Fibroblast of lung (primary cell): ENCODE measurements at regions not wholly inside any gene's neighbourhood (a gene's known extent, or its start where the extent isn't known, plus 50 kb on each side); places are given as distances from the start of the nearest gene placed in this dataset.
A peak's percentile ranks its signal among the peaks of the same experiment; 100 is the strongest.
"Not testable (repeated sequence)": the region's sequence is repeated elsewhere in the genome, so short reads cannot be mapped to it uniquely, and the experiment has no call there.

ENCODE experiments used
- DNase-seq, 2 donors: peaks; one replicate each; pipeline versions ENCODE4 v3.0.0 to v3.0.0-alpha.2; 2010; ENCODE audit warnings: low read depth in 2 of 2
- H2AFZ ChIP-seq: 2 replicates; pipeline ENCODE4 v1.5.1; 2012; ENCODE audit warnings: low read length, control low read depth, inconsistent platforms
- H3K27ac ChIP-seq: 2 replicates; pipeline ENCODE4 v1.5.1; 2011; ENCODE audit warnings: low read length, control low read depth; ENCODE audit not compliant: insufficient read depth
- H3K27me3 ChIP-seq: 2 replicates; pipeline ENCODE4 v1.5.1; 2011; ENCODE audit warnings: mild to moderate bottlenecking, low read length; ENCODE audit not compliant: control insufficient read depth, insufficient read depth
- H3K36me3 ChIP-seq: 2 replicates; pipeline ENCODE4 v1.5.1; 2011; ENCODE audit warnings: low read length; ENCODE audit not compliant: control insufficient read depth, insufficient read depth
- H3K4me1 ChIP-seq: 2 replicates; pipeline ENCODE4 v1.5.1; 2011; ENCODE audit warnings: low read length; ENCODE audit not compliant: control insufficient read depth, insufficient read depth; ENCODE audit errors: extremely low read depth
- H3K4me2 ChIP-seq: 2 replicates; pipeline ENCODE4 v1.5.1; 2011; ENCODE audit warnings: low read length, control low read depth; ENCODE audit not compliant: insufficient read depth; ENCODE audit errors: extremely low read depth
- H3K4me3 ChIP-seq, 4 experiments: fragments of 200-600 bp in 1 of 4; sonication (generic) in 1 of 4; replicated peaks in 1 of 4; 2 replicates each; pipeline ENCODE4 v1.5.1; 2011 to 2016; ENCODE audit warnings: low read length in 4 of 4, low read depth in 3 of 4, mild to moderate bottlenecking in 3 of 4, control low read depth in 2 of 4, inconsistent platforms in 1 of 4, mixed read lengths in 1 of 4; ENCODE audit not compliant: insufficient read depth in 1 of 4; ENCODE audit errors: control extremely low read depth in 1 of 4
- H3K79me2 ChIP-seq: 2 replicates; pipeline ENCODE4 v1.5.1; 2012; ENCODE audit warnings: mild to moderate bottlenecking, low read length, inconsistent platforms; ENCODE audit not compliant: control insufficient read depth, insufficient read depth
- H3K9ac ChIP-seq: 2 replicates; pipeline ENCODE4 v1.5.1; 2011; ENCODE audit warnings: mild to moderate bottlenecking, low read length, control low read depth; ENCODE audit not compliant: insufficient read depth
- H3K9me3 ChIP-seq: 2 replicates; pipeline ENCODE4 v1.5.1; 2012; ENCODE audit warnings: low read depth, low read length; ENCODE audit not compliant: control insufficient read depth, insufficient read depth
- H4K20me1 ChIP-seq: 2 replicates; pipeline ENCODE4 v1.5.1; 2011; ENCODE audit warnings: low read length; ENCODE audit not compliant: control insufficient read depth, insufficient read depth; ENCODE audit errors: extremely low read depth
- EZH2 ChIP-seq: IDR thresholded peaks from 2 replicates; pipeline ENCODE4 v1.5.1; 2012; ENCODE audit warnings: low read length, control low read depth, mild to moderate bottlenecking; ENCODE audit errors: missing control alignments
- TF ChIP-seq, protein P1 (sequence below), 2 donors: IDR thresholded peaks in 1 of 2; conservative IDR thresholded peaks in 1 of 2; 1 replicate in 1 of 2; 2 replicates in 1 of 2; pipeline ENCODE4 v1.5.1; 2011 to 2012; ENCODE audit warnings: low read length in 2 of 2, control low read depth in 1 of 2, inconsistent platforms in 1 of 2, low read depth in 1 of 2, mild to moderate bottlenecking in 1 of 2

DNA sequence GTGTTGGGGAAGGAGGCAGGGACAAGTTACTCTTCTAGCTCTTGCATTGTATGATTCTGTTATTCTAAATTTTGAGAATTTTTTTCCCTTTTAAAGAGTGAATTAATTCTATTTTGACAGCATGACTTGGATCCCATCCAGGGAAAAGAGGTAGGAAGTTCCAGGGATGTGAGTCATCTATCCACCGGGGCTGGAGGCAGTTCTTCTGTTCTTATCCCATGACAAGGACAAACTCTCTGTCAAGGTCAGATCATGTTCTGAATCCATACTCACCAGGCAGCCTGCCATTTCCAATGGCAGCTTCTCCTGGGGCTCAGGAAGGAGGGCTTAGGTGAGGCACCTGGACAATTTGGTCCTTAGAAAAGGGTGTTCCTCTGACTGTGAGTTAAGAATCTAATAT lies 132.0 kb upstream of the MED14 start:
- H3K9ac ChIP-seq = no peak overlapping the region
- no peak overlapping the region for H3K4me3 ChIP-seq
- no peaks in the 10 kb centered on the region for H3K9me3 ChIP-seq
- H3K4me1 ChIP-seq = no peaks in the 10 kb centered on the region
- H3K27me3 ChIP-seq = no peaks in the 10 kb centered on the region
- H3K36me3 ChIP-seq = no peaks in the 10 kb centered on the region
- no peak overlapping the region for H2AFZ ChIP-seq
- peak; percentile 10 to 80 for DNase-seq
- H4K20me1 ChIP-seq = no peaks in the 10 kb centered on the region
- no peaks in the 10 kb centered on the region for H3K79me2 ChIP-seq
- no peak overlapping the region for H3K4me2 ChIP-seq
- no peak for TF ChIP-seq EZH2
- TF ChIP-seq, protein P1, sequence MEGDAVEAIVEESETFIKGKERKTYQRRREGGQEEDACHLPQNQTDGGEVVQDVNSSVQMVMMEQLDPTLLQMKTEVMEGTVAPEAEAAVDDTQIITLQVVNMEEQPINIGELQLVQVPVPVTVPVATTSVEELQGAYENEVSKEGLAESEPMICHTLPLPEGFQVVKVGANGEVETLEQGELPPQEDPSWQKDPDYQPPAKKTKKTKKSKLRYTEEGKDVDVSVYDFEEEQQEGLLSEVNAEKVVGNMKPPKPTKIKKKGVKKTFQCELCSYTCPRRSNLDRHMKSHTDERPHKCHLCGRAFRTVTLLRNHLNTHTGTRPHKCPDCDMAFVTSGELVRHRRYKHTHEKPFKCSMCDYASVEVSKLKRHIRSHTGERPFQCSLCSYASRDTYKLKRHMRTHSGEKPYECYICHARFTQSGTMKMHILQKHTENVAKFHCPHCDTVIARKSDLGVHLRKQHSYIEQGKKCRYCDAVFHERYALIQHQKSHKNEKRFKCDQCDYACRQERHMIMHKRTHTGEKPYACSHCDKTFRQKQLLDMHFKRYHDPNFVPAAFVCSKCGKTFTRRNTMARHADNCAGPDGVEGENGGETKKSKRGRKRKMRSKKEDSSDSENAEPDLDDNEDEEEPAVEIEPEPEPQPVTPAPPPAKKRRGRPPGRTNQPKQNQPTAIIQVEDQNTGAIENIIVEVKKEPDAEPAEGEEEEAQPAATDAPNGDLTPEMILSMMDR (conservative IDR thresholded peaks at IDR 0.05 in 1 of 2, IDR thresholded peaks at IDR 0.05 in 1 of 2; ENCODE audit: low read depth in 1 of 2, low read length in 2 of 2) = no peak
- no peak overlapping the region for H3K27ac ChIP-seq

DNA sequence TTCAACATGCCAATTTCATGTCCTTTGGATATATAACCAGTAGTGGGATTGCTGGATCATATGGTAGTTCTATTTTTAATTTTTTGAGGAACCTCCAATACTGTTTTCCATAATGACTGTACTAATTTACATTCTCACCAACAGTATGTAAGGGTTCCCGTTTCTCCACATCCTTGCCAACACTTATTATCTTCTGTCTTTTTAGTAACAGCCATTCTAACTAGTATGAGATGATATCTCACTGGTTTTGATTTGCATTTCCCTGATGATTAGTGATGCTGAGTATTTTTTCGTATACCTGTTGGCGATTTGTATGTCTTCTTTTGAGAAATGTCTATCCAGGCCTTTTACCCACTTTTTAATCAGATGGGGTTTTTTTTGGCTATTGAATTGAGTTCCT lies 133.5 kb upstream of the MED14 start:
- Histone ChIP-seq H2AFZ (no peak overlapping the region), H3K27me3 (no peaks in the 10 kb centered on the region), H3K9ac (no peak overlapping the region), H3K27ac (no peak overlapping the region), H3K4me1 (no peaks in the 10 kb centered on the region), H4K20me1 (no peaks in the 10 kb centered on the region), H3K4me3 (no peak overlapping the region), H3K4me2 (no peak overlapping the region), H3K79me2 (no peaks in the 10 kb centered on the region), H3K9me3 (no peaks in the 10 kb centered on the region), H3K36me3 (no peaks in the 10 kb centered on the region)
- no peak for DNase-seq
- no peak for TF ChIP-seq EZH2
- TF ChIP-seq, protein P1 (conservative IDR thresholded peaks at IDR 0.05 in 1 of 2, IDR thresholded peaks at IDR 0.05 in 1 of 2; ENCODE audit: low read depth in 1 of 2, low read length in 2 of 2) = no peak

DNA sequence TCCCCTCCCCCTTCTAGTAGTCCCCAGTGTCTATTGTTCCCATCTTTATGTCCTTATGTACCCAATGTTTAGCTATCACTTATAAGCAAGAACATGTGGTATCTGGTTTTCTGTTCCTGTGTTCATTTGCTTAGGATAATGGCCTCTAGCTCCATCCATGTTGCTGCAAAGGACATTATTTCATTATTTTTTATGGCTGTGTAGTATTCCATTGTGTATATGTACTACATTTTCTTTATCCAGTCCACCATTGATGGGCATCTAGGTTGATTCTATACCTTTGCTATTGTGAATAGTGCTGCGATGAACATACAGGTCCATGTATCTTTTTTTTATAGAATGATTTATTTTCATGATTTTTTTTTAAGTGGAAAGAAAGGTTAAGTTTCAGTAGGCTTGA lies 135.6 kb upstream of the MED14 start:
- not testable (repeated sequence) for H3K27me3 ChIP-seq, H3K27ac ChIP-seq, H3K9ac ChIP-seq, H4K20me1 ChIP-seq, H3K4me2 ChIP-seq, H3K9me3 ChIP-seq, H3K36me3 ChIP-seq, H3K4me3 ChIP-seq, DNase-seq, H3K79me2 ChIP-seq, H2AFZ ChIP-seq, H3K4me1 ChIP-seq
